GM19351 (cell line): ENCODE measurements at regions not wholly inside any gene's neighbourhood (a gene's known extent, or its start where the extent isn't known, plus 50 kb on each side); places are given as distances from the start of the nearest gene placed in this dataset.
A peak's percentile ranks its signal among the peaks of the same experiment; 100 is the strongest.

Experiments
- ATAC-seq: cut with Tn5 transposase; IDR thresholded peaks from one replicate; pipeline ENCODE4 v1.9.1; 2021; ENCODE audit warnings: mild to moderate bottlenecking, moderate library complexity; ENCODE audit not compliant: unreplicated experiment

DNA sequence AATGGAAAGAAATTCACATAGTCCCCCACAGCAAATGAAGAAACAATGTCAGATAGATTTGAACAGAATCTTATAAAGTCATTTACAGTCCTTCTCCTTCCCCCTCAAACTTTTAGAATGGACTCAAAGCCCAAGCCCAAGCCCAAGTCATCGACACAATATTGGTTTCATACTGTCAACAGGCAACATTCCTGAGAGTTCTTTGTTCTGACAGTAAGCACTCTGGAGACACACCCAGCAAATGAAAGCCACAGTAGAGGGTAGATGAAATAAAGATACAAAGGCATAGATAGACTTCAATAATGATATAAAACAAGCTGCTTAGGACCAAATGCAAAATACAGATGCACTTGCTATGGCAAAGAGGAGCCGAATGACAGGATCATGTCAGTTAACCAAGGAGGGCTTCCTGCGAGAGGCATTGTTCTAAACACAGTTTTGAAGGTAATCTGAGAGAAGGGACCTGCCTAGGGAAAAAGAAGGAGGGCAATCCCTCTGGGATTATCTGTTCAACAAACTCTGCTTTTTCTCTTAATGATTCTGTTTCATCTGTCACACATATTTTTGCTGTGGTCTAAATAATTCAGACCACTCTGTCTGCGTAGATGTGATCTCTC, 97.1 kb upstream of the MAP4K3 start:
- no peak for ATAC-seq

DNA sequence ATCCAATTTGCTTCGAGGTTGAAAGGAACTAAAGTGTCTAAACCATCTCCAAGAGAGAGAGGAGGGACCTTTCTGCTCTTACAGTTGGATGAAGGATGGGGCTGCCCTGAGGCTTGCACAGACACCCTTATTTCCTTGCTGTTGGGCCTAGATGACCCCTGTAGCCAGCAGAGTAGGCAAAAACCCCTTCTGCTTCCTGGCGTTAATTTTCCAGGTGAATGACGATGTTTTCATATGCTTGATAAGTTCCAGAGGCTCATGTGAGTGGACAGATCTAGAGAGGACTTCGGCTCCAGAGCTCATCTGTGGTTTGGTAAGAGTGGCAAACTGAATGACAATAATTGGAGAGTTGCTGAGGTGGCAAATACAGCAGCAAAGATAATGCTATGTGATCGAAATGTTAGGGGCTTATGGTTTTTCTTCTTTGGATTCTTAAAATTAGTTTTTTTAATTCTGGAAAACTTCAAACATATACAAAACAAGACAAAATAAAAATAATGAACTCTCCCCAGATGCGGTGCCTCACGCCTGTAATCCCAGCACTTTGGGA, 98.6 kb upstream of the MAP4K3 start:
- ATAC-seq, result no peak

DNA sequence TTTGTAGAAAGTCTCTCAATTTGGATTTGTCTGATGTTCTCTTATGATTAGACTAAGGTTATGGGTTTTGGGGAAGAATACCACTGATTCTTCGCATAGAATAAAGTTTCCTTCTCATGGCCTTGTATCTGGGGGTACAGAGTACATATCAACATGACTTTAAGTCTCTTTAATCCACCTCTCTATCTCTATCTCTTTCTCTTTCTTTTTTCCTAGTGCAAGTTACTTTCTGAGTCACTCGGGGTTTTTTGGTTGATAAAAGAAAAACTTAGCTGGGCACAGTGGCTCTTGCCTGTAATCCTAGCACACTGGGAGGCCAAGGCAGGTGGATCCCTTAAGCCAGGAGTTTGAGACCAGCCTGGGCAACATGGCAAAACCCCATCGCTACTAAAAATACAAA, 100.1 kb upstream of the MAP4K3 start:
- ATAC-seq, result no peak

DNA sequence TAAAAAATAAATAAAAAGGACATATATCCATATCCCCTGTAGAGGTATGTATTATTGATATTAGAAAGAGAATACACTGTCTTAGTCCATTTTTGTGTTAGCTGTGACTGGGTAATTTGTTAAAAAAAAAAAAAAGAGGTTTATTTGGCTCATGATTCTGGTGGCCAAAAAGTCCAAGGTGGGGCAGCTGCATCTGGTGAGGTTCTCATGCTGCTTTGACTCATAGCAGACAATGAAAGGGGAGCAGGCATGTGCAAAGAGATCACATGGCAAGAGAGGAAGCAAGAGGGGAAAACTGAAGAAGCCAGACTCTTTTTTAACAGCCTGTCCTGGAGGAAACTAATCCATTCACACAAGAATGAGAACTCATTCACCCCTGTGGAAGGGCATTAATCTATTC, 101.6 kb upstream of the MAP4K3 start:
- ATAC-seq, result no peak

DNA sequence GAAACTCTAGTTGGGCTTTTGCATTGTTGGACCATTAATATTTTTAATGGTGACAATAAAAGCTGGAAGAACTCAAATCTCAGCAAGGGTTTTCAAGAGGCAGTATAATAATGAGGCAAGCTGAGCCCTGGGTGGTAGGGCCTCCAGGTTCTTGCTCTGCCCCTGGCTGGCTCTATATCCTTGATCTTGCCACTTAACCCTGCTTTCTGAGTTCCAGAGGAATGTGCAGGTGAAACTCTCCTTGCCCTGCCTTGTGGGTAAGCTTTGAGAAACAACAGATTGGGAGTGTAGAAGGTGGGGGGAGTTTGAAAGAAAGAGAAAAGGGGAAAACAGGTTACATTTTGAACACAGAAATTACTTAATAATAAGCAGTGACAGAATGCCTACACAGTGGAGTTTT, 103.3 kb upstream of the MAP4K3 start:
- ATAC-seq, result no peak

DNA sequence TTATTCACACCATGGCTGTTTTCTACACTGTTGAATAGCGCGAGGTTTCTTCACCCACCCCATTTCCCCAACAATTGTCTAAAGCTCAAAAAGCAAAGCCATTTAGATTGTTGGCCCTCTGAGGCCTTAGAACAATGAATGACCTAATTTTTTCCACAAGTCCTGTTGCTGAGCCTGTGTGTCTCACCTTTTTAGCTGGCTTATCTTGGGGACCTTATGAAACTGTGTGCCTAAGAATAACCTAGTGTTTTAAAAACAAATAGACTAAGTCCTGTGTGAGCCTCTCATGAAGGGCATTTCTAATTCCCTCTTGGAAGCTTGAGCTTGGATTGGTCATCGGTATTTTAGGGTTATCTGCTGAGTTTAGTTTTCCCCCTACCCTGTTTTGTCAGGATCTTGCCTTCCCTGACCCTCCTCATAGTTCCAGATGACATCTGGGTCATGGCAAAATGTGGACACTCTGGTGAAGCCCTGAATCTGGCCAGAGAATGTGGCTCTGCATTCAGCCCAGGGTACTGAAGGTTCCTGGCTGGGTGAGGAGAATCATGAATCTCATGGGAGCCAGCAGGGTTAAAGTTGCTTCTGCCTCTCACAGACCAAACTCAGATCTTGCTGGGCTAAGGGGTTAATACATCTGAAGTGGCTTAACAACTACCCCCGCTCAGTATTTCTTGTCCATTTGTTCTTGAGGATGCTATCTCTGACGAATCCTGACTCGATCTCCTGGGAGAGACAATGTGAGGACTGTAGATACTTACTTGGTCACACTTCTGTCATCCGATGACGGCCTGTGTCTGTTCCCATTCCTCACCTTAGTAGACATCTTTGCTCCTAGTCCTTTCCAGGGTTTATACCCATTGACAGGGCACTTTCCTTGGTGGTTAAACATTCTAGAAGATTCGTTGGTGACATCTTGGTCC, 104.2 kb upstream of the MAP4K3 start:
- peak; percentile 65 for ATAC-seq

DNA sequence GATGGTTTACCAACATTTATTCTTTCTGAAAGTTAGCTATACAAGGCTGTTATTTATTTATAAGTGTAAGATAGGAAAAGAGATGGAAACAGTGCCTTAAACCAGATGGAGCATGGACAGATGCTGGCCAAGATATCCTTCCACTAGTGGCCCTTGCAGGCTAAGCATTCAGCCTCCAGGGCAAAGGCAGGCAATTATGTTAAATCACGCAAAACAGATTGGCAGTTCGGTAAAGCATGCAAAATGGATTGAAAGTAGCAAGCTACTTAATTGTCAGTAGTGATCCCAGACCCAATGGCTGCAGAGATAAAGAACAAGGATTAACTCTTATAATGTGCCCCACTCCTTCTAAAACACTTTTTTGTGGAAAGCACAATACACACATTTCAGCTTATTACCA, 105.4 kb upstream of the MAP4K3 start:
- ATAC-seq, result no peak

DNA sequence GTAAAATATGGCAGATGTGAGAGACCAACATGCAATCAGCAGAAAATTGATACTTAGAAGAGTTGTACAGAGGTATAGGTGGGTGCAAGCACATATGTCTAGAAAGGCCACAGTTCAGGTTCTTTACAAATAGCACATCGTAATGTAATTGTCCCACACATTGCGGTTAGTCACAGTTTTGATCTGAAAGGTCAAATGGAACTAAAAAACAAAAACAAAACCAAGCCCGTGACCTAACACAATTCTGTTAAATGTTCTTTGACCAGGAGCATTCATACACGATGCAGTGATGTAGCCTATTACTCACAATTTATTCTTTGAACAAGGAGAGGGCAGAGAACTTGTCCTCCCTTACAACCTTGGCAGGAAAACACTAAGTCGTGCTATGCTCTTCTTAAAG, 108.9 kb upstream of the MAP4K3 start:
- ATAC-seq, result no peak

DNA sequence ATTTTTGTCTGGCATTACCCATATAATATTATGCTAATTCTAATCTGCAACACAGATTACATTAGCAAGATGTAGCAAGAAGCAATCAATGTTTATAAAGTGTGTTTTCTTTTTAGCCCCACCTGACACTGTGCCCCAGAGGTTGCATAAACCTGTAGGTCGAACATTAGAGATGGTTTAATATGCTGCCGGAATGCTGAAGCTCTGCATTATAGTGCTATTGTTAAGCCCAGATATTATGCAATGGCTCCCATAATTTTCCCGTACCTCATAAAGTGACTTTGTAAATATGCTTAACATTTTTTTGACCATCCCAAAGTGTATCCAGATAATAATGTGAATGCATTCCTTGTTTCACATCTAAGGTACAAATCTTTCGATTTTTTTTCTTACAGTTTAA, 109.3 kb upstream of the MAP4K3 start:
- no peak for ATAC-seq

DNA sequence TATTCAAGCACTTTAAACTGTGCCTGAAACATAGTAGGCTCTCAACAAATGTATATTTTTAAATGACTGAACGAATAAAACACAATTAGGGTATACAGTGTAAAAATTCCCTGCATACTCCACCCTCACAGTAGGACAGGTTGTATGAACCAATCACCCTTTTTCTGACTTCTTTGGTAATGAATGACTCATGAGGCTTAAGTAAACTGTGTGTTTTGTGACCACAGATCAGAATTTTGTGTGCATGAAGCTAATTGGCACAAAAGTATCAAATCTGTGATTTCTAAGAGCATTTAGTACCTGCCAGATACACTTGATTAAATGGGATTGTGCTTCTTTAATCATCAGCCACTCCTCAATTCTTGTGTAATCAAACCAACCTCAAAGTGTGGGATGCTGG, 109.9 kb upstream of the MAP4K3 start:
- ATAC-seq, result no peak

DNA sequence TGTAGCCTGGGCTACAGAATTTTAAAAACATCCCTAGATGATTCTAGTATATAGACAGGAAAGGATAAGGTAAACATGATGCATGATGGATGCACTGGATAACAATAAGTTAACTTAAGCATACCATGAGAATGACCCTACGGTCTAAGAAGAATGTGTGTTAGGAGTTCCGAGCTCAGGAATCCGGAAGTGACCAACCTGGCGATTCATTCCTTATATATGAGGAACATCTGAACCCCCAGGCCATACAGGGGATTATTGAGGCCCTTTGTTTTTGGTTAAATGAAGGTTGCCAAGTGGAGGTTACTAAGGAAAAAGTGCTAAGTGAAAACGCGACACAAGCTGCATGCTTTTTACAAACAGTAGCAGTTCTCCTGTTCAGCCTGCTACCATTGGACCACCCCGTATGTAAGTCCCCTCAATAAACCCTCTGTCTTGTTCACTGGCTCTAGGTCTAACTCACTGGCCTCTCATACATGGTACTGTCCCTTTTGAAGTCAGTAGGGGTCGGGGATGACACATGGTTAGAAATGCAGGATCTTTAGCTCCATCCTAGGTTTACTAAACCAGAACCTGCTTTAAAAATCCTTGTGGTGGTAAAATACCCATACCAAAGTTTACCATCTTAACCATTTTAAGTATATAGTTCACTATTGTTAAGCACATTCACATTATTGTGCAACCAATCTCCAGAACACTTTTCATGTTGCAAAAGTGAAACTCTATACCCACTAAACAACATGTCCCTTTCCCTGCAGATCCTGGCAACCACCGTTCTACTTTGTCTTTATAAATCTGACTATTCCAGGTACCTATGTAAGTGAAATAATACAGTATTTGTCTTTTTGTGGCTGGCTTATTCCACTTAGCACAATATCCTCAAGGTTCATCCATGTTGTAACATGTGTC, 111.0 kb upstream of the MAP4K3 start:
- no peak for ATAC-seq

DNA sequence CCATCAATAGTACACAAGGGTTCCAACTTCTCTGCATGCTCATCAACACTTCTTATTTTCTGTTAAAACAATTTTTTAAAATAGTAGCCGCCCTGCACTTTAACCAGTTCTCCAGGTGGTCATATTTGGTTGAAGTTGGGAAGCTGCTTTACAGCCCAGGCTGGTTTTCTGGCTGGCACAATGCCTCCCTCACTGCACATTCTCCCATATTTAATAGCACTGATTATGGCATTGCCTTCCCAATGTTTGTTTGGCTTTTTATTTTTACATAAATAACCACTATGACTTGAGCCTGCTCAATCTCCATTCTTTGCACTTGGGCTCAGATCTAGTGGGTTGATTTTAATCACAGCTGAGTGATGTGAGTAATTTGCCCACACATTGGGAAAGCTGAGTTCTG, 111.9 kb upstream of the MAP4K3 start:
- ATAC-seq, result no peak

DNA sequence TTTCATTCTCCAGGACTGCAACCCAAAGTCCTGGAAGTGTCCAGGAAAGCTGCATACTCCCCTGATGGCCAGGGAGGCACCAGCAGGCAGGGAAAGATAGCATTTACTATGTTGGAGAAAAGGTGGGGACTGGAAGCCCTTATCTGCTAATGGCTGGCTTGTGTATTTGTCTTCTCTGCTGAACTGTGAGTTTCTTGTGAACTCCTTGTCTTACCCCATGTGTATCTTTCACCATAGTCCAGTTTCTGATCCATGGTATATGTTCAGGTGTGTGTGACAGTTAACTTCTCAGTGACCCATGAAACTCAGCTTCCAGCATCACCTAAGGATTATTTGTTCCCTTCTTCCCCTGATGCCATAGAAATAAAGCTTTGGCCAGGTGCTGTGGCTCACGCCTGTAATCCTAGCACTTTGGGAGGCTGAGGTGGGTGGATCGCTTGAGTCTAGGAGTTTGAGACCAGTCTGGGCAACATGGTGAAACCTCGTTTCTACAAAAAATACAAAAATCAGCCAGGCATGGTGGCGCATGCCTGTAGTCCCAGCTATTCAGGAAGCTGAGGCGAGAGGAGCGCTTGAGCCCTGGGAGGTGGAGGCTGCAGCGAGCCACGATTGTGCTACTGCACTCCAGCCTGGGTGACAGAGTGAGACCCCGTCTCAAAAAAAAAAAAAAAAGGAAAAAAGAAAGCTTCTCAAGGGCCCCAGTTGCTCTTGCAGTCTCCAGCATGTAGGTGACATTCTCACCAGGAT, 112.8 kb upstream of the MAP4K3 start:
- no peak for ATAC-seq

DNA sequence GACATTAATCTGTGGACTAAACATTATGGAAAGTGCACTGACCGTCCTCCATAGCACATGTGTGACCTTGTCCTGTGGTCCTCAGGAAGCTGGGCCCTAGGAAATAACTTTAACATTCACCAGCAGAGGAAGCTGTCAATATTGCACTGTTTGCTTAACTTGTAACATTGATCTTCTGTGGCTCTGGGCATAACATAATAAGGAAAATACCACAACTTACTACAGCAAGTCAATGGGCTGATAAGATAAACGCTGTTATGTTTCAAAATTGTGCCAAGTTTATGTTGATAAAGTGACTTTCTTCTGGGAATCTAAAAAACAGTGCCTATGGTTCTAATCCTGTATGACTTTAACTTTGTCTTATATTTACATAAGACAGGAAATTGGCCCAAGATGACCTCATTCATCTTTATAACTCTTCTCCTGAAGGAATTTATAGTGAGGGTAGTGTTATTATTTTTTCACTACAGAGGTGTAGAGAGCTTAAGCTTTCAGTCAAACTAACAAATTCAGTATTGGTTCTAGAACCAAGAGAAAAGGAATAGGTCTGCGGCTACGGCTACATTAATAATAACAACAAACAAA, 113.7 kb upstream of the MAP4K3 start:
- no peak for ATAC-seq

DNA sequence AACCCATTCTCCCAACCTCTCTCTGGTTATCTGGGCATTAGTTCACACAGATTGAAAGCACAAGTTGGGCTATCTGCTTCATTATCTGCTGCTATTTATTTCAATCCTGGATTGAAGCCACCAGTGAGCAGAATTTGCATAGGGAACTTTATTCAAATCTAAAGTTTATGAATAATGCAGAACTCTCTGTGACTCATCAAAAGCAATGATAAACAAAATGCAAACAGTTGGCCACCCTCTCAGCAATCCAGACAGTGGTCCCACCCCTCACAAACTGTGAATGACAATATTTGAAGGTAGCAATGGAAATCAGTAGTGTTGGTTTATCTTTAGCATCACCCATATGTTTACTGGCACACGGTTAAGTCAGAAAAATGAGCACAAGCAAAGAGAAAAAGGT, 106.8 kb upstream of the TMEM178A start:
- no peak for ATAC-seq

DNA sequence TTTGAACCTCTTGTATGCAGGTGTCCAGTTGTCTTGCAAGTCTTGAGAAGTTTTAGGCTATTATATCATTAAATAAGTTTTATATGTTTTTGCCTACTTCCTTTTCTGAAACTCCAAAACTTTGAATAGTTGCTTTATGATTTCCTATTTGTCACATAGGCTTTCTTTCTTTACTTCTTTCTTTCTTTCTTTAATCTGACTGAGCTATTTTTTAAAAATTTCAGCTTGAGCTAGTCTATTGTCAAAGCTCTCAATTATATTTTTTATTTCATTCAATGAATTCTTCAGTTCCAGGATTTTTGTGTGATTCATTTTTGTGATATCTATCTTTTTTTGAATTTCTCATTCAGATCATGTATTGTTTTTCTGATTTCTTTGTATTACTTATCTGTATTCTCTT, 102.1 kb upstream of the TMEM178A start:
- no peak for ATAC-seq

DNA sequence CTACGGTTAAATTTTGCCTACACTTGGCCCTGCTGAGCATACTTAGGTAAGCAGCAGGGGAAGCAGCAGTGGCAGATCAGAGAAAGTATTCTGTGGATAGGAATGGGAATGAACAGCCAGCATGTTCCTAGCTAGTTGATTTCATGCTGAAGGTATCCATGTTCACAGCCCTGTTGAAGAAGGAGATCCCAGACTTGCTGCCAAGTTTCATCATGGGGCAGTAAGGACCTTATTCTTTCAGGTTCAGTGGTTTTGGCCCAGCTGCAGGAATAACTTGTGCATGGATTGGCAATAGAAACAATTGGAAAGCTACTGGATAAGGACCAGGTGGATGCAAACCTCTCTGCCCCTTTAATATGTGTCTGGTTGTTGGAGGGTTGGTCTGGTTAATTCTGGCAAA, 98.2 kb upstream of the TMEM178A start:
- ATAC-seq, result no peak

DNA sequence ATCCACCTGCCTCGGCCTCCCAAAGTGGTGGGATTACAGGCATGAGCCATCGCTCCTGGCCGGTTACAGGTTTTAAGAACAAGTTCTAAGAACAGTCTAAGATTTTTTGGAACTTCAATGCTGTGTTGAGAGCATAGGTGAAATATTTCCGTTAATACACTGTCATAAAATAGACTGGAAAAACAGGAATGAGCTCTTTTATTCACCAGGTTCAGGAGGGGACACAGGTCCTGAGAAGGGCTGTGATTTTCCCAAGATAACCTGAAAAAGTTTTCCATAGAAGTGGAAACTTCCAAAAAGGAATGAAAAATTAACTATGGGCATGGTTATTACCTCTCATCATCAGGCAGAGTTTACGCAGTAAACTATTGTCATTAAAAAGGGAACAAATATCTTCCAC, 97.6 kb upstream of the TMEM178A start:
- no peak for ATAC-seq

DNA sequence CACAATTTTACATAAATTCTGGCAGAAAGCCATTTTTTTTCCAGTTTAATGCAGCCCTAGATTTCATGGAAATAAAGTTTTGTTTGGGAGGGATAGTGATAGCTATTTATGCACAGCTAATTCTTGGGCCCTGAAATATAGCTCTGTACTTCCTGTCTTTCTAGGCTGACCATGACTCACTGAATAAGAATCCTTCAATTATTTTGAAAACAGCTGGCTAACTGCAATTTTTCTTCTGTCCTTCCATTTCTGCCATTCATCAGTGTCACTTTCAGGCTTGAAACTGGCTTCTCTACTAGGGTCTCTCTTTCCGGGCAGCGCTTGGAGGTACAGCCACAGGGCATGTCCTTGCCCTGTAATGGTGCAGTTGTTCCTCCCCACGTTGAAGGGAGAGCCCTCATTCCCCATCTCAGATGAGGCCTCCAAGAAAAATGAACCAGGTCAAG, 97.1 kb upstream of the TMEM178A start:
- no peak for ATAC-seq

DNA sequence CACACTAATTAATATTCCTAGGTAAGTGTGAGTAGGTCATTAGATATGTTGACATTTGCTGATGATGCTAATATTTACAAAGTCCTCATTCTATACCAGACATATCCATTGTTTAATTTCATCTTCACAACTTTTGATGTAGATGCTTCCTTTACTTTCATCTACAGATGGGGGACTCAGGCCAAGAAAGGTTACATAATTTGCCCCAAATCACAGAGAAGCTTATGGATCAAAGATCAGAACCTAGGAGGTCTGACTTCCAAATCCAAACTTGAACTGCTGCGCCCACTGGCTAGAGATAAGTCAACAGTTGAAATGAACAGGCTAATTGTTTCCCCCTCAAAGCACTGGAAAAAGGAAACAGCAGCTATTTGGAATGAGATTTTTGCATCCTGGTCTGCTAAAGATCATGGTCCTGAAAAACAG, 95.6 kb upstream of the TMEM178A start:
- ATAC-seq, result no peak
